ENCODE measurements at regions not wholly inside any gene's neighbourhood (a gene's known extent, or its start where the extent isn't known, plus 50 kb on each side); places are given as distances from the start of the nearest gene placed in this dataset.

GRCh38 chr10:88047579-88047978, 184.2 kb downstream of the PTEN start:
- TF ChIP-seq CTCF (IDR thresholded peaks at IDR 0.05) (no peak), POLR2AphosphoS5 (IDR thresholded peaks at IDR 0.05) (no peak), POLR2A (IDR thresholded peaks at IDR 0.05) (no peak)
